ENCODE measurements at regions not wholly inside any gene's neighbourhood (a gene's known extent, or its start where the extent isn't known, plus 50 kb on each side); places are given as distances from the start of the nearest gene placed in this dataset.
A peak's percentile ranks its signal among the peaks of the same experiment; 100 is the strongest.

DNA sequence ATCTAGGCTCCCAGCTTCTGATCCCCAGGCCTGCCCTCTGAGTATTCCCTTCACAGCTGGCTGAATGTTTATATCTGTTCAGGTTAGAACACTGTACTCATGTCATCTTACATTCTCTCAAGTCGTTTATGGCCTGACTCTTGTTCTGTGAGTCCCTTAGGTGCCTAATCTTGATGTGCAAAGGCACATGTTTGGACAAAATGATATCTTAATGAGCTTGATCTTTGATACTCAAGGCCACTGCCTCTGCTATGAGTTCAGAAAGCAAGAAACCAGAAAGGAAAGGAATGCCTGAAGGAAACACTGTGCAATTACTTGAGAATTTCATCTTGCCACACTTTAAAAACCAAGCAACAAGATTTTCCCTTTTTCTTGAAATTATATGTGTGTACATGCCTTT, 391.8 kb upstream of the ZNF608 start:
- no peak for DNase-seq (ENCODE audit: low spot score)

DNA sequence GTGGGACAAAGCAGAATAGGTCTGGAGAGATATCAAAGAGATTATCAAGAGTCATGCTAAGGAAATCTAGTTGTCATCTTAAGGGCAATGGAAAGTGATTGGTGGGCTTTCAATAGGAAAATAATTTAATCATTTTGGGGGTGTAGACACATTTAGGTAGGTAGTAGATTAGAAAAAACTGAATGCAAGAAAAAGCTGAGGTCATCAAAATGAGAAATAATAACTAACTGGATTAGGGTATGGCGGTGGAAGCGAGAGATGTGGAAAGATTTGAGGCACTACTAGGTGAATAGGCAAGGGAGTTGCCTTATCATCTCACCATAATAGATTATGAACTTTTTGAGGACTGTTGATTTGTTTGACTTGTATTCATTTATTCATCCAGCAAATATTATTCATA, 393.2 kb upstream of the ZNF608 start:
- DNase-seq (ENCODE audit: low spot score): no peak

DNA sequence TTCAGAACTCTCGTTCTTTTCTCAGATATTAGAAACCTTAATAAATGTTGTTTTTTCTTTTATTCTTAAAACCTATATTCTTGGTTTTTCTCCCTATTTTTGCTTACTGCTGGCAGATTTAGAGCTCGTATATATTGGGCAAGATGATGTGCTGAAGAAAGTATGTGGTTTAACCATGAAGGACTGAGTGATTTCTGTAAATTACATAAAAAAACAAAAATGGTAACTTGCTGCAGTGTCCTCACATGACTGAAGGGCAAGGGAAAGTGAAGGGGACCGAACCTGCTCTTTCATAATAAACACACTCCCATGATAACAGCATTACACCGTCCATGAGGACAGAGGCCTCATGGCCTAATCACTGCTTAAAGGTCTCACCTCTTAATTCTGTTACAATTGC, 393.8 kb upstream of the ZNF608 start:
- DNase-seq (ENCODE audit: low spot score): no peak

DNA sequence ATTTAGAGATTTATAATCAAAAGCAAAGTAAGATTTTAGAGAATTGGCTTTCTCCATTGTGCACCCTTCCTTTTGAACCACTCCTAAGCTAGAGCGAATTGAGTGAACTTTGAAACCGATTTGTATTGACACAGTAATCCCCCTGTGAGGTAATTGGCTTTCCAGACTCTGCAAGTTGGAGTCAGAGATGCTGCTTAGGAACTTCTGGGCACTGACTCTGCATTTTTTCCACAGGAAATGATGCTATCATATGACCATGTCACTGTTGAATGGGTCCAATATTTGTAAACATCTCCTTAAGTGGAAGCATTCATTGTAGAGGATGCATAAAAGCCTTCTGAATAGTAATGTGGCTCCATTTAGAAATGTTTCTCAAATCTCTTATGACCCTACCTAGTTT, 394.4 kb upstream of the ZNF608 start:
- peak; percentile 71 for DNase-seq (ENCODE audit: low spot score)

DNA sequence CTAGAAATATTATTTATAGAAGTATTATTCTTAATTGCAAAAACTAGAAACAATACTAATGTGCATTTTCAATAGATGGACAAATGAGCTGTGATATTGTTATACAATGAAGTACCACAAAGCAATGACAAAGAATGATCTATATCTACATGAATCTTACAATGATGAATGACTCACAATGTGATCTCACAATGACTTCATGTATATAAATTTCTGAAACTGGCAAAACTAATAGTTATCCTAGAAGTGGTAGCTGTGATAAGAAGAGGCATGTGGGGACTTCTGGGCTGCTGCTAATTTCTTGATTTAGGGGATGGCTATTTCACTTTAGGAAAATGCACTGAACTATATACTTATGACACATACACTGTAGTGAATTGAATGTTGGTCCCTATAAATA, 396.0 kb upstream of the ZNF608 start:
- no peak for DNase-seq (ENCODE audit: low spot score)

DNA sequence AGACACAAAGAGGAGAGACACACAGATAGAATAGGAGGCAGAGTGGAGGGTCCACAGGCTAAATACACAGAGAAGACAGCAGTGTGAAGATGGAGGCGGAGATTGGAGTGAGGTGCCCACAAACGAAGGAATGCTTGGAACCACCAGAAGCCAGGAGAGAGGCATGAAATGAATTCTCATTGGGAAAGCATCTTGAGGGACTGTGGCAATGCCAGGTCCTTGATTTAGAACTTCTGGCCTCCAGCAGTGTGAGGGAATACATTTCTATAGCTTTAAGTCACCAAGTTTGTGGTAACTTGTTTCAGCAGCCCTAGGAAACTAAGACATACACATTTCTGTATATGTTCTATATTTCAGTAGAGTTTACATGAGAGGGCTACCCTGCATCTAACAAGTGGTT, 396.6 kb upstream of the ZNF608 start:
- no peak for DNase-seq (ENCODE audit: low spot score)

DNA sequence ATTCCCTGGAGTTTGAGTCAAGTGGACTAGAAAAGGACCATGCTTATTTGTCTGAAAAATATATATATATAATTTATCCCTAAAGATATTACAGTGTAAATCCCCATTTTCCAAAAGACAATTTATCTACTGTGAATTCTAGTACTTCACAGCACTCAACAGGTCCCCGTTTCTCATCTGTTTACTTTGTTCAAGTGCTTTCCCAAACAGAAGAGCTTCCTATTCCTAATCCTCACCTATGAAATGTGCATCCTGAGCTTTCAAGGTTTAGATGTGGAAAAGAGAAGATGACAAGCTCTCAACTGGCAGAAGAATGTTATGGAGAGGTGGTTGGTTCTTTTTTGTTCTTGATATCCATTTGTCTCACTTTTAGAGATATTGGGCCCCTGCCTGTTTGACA, 401.6 kb upstream of the ZNF608 start:
- DNase-seq (ENCODE audit: low spot score): no peak

DNA sequence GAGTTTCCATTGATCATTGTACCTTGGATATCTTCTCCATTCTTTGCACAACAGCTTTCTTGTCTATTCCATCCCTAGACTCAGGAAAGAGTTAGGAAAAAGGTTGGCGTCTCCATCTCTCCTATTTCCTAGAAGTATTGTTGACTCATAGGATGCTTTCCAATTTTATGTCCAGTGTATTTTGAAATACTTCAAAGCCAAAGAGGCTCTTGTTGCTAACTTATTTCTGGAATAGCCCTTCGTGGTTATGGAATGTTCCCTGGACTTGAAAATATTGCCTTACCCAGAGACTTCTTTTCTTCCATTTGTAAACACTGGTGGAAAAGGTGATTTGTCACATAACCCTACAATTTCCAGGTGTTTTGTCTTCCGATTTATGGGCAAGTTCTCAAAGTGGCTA, 402.3 kb upstream of the ZNF608 start:
- DNase-seq (ENCODE audit: low spot score): peak; percentile 19

DNA sequence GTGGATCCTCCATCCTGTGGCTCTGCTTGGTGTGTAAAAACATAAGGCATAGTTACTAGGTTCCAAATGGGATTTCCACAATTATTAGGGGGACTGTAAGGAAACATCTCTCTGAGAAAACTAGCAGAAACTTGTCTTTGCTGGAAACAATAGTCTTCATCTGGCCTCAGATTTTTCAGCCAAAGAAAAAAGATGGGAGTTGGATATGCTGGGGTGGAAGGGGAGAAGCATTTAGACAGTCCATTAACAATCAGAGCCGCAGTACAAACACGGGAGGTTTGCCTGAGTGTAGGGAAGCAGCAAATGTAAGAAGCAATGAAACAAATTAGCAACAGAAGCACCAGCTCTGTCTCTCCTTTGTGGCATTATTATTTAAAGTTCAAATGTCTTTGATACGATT, 402.7 kb upstream of the ZNF608 start:
- no peak for DNase-seq (ENCODE audit: low spot score)

DNA sequence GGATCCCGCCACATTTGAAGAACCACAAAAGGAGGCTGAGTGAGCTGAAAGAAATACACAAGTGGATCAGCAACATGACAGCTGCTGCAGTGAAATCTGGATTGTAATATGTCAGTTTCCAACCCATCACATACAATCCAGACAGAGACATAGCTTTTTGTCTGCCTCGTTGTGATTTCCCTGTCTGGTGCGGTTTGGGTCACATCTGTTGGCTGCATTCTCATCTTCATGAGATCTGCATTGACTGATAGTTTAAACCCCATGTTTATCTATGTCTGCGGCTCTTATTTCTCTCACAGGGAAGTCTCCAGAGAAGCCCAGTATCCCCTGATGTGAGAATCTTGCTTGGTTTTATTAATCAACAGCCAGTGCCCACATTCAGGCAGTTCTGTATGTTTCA, 403.1 kb upstream of the ZNF608 start:
- no peak for DNase-seq (ENCODE audit: low spot score)

DNA sequence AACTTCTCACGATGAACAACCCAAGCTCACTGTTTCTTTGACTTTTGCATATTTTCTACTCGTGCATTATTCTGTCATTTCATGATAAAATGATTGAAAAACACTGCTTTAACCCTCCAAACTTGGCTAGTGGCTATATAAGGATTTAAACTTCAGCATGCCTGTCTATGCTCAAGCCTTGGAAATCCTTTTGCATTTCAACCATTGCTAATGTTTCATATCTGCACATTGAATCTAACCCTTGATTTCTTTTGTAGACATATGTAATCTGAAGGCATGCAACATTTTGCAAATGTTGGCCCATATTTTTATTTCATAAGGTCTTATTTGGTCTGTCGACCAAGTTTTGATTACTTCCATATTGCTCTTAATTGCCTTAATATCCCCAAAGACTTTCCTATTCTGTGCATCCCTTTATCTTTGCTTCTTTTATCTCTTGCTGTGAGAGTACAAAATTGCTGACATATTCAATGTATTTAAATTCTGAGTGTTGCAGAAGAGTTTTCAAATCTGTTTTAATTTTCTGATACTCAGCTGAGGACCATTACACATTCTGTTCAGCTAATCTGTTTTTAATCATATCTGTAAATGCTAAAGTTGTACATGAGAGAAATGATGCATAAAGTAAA, 403.7 kb upstream of the ZNF608 start:
- no peak for DNase-seq (ENCODE audit: low spot score)

DNA sequence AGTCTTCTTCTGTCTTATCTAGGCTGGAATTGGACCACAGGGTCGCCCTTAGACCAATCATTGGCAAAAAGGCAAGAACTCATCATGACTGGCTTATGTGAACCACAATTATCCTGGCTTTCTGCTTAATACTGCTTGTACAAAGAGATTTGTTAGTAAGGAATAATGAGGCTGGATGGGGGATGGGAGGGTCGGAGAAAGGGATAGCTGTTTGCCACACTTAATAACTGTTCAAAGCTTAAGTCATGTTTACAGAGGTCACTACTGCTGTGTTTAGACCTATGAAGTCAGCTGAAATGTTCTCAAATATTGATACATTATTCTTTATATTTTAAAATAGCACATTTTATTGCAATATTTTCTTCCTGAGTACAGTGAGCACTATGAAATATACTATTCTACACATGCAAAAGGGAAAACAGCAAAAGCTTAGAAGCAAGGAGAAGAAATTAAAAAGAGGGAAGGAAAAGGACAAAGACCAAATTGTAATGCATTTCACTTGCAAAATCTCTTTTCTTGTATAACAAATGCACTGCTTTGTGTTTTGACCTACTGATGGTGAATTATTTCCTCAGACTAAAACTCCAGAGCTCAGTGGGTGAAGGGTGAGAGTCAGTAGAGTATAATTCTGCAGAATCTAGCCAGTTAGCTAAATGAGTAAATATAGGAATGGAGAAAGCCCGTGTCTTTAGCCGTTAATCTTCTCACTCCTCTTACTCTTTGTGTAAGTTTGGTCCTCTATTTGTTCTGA, 404.9 kb upstream of the ZNF608 start:
- no peak for DNase-seq (ENCODE audit: low spot score)

DNA sequence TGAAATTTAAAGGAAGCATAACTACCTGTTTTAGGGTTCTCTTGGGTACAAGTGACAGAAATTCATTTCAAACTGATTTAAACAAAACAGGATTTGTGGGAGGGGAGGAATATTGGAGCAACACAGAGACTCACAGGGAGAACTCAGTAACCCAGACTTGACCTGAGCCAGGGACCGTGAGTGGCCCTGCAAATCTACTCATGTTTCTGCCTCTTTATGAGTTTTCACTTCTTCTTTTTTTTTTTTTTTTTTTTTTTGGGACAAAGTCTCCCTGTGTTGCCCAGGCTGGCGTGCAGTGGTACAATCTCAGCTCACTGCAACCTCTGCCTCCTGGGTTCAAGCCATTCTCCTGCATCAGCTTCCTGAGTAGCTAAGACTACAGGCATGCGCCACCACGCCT, 405.6 kb upstream of the ZNF608 start:
- DNase-seq (ENCODE audit: low spot score): no peak

DNA sequence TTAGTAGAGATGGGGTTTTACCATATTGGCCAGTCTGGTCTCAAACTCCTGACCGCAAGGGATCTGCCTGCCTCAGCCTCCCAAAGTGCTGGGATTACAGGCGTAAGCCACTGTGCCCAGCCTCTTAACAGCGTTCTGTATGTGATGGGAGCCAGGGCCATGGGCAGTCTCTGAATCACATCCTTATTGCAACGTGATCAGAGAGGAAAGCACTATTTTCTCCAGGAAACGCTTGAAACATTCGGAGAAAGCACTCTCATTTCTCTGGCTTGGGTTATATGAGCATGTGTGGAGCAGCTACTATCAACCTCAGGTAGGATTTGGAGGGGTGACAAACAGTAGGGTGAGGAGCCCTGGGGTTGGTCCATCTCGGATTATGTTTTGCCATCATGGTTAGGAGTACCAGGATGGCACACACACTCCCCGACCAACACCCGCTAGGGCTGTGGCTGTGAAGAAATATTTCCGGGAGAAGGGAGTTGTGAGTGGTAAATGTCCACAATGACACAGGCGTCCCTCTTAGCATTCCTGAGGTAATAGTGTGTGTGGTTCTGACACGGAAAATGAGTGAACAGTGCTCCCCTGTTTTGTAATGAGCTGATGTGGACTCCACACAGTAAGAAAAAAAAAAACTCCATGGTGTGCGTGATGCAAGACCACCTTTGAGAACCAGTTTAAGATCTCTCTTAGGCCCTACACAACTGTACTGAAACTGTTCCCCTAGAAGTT, 406.2 kb upstream of the ZNF608 start:
- no peak for DNase-seq (ENCODE audit: low spot score)

DNA sequence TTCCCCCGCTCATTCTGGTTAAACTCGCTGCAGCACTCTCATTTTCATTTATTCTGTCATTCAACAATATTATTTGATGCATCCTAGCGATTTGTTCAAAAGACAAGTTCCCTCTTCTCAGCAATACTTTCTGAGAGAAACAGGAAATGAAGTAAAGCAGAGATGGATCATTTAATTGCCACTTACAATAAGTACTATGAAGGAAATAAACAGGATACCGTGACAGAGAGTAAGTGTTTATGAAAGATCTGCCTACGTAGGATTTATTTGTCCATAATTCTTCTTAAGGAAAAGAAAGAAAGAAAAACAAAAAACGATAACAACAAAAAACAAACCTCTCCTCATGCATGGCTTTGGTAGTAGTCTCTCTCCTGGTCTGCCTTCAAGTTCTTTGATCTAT, 406.8 kb upstream of the ZNF608 start:
- no peak for DNase-seq (ENCODE audit: low spot score)

DNA sequence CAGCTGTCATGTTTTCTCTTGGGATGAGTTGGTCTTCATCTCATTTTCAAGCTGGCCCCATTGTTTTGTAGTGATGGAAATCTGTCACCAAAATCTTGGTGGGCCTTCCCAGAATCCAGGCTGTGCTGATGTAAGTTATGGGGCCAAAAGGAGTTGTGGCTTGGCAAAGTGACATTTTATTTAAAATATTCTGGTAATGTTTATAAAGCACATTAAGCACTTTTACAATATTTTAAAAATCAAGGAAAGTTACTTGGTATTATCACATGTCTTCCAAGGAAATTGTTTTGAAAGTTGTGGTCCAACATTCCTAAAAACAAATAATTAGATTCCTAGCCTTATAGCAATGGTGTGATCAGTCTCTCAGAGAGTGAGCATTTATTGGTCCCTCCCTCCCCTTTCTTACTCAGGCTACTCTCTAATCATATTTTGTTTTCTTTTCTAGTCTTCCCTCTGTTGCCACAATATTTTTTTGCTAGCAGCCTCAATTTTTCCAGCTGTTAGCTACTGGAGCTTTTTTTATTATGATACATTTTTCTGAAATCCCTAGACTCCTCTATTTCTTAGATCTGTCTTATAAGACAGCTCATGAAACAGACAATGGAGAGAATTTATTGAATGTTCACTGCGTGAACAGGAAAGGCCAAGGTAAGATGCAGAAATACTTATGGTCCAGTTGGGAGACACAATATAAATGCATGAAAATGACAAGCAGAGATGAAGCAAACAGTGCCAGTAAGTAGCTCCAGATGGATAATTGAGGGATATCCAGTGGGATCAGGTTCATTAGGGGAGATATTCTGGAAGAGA, 408.1 kb upstream of the ZNF608 start:
- peak; percentile 48 for DNase-seq (ENCODE audit: low spot score)

DNA sequence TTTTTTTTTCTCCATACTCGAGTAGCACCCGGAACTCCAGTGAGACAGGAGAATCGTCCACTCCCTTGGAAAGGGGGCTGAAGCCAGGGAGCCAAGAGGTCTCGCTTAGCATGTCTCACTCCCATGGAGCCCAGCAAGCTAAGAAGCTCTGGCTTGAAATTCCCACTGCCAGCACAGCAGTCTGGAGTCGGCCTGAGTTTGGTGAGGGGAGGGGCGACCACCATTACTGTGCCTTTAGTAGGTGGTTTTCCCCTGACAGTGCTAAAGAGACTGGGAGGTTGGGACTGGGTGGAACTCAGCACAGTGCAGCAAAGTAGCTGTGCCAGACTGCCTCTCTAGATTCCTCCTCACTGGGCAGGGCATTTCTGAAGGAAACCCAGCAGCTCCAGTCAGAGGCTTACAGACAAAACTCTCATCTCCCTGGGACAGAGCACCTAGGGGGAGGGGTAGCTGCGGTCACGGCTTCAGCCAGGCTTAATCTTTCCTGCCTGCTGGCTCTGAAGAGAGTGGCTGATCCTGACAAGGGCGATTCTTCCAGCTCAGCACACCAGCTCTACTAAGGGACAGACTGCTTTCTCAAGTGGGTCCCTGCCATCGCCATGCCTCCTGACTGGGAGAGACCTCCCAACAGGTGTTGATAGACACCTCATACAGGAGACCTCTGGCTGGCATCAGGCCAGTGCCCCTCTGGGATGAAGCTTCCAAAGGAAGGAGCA, 414.5 kb upstream of the ZNF608 start:
- DNase-seq (ENCODE audit: low spot score): no peak

DNA sequence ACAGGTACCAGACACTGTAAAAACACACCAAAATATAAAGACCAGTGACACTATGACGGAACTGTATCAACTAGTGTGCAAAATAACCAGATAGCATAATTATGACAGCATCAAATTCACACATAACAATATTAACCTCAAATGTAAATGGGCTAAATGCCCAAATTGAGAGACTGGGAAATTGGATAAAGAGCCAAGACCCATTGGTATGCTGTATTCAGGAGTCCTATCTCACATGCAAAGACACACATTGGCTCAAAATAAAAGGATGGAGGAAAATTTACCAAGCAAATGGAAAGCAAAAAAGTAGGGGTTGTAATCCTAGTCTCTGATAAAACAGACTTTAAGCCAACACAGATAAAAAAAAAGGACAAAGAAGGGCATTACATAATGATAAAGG, 416.3 kb upstream of the ZNF608 start:
- no peak for DNase-seq (ENCODE audit: low spot score)

DNA sequence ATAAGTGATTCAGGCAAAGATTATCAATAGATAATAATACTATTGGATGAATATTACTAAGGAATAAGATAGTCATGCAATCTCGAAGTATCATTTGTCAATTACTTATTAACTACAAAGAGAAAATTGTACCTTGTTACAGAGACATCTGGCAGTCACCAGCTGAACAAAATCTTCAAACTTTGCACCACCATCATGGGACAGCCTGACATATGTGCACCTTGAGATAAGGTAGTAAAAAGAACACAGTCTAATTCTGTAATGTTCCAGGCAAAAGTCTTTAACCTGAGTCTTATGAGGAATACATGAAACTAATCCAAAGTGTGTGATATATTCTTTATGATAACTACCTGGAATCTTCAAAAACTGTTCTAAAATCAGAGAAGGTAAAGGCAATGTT, 423.0 kb upstream of the ZNF608 start:
- DNase-seq (ENCODE audit: low spot score): no peak

DNA sequence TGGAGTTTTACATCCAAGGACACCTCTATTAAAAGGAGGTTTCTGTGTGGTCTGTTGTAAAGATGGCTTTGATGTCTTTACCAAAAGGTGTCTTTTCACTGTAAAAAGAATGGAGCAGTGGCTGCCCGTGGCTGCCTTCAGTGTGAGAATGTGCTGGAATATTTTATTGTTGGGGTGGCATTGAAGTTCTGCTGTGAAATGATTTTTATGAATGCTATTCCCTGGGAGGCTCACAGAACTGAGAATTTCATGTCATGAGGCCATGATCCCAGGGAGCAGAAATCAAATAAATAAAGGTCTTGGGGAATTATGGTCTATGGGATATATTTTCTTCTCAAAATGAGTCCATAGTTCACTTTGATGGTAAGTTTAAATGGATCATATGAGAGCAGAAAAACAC, 425.2 kb upstream of the ZNF608 start:
- DNase-seq (ENCODE audit: low spot score): no peak

DNA sequence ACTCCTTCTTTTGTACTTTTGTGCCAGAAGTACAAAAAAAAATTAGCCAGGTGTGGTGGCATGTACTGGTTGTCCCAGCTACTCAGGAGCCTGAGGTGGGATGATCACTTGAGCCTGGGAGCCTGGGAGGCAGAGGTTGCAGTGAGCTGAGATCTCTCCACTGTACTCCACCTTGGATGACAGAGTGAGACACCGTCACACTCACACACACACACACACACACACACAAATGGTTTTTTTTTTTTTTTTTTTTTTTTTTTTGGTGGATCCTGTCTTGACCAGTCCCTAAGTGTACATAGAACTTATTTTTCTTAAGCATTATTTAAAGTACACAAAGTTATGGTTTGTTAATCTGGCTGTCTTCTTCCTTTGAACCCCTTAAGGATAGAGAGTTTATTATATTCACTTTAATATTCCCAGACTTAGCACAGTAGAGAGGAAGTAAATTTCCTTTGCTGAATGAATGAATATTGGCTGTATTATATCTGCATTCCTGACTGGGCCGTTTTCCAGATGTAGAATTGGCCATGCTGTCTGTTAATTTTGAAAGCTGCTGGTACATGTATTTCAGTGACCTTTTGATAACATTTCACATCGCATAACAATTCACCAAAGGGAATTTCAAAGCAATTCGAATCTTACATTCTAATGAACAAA, 429.0 kb upstream of the ZNF608 start:
- DNase-seq (ENCODE audit: low spot score): no peak
